ENCODE measurements at regions not wholly inside any gene's neighbourhood (a gene's known extent, or its start where the extent isn't known, plus 50 kb on each side); places are given as distances from the start of the nearest gene placed in this dataset.

DNA sequence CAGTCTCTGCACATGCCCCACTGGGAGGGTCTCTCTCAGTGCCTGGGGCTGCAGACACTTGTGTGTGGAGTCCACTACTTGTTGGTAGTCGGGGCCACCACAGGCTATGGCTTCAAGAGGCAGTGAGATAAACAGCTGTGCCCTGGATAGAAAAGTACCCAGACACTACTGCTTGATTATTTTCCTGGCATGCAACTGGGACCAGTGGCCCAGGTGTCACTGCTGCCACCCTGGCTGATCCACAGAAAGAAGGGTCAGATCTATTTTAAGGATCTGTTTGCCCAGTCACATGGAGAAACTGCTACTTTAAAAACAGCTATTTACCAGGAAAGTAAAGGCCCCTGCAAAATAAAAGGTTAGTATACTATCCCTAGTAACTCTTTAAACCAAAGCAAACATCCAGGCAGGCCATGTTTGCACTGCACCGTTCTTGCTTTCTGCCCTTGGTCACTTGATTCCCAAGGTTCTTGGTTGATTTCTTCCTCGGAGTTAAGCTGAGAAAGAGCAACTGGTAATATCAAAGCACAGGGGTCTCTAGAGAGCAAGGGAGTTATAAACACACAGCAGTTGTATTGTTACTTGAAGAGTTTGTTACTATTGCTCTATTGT, 99.9 kb downstream of the GLUL start (continued):
- TF ChIP-seq ZNF354B (CRISPR knock-in tag; IDR thresholded peaks at IDR 0.05) (no peak), ZFX (CRISPR knock-in tag; IDR thresholded peaks at IDR 0.05; ENCODE audit: low read depth) (peak; percentile 36; the same call in 1 of the 2 replicates)

- Histone ChIP-seq H3K4me2 (ENCODE audit: low read depth, low read length) (peak overlapping the region; percentile 55), H3K27ac (ENCODE audit: extremely low read length, insufficient read depth, low read length) (peak overlapping the region; percentile 97), H3K4me1 (ENCODE audit: insufficient read depth, low read length) (peaks cover 87% of the 10 kb centered on the region), H3K27me3 (ENCODE audit: control insufficient read depth in 1 of 2, insufficient read depth in 2 of 2, low read length in 2 of 2) (no peaks in the 10 kb centered on the region), H4K20me1 (ENCODE audit: insufficient read depth, low read length) (no peaks in the 10 kb centered on the region), H2AFZ (ENCODE audit: low read length) (no peak overlapping the region), H3K9me3 (ENCODE audit: low read length) (no peaks in the 10 kb centered on the region), H3K9ac (ENCODE audit: insufficient read depth, low read depth, low read length) (peak overlapping the region; percentile 84), H3K4me3 (replicated peaks in 1 of 3; ENCODE audit: insufficient read depth in 1 of 3, low read depth in 2 of 3, low read length in 3 of 3) (peak overlapping the region in 1 of 3 experiments; percentile 11; a peak in 1 of 6 replicates), H3K36me3 (replicated peaks in 1 of 2; ENCODE audit: control insufficient read depth in 1 of 2, insufficient read depth in 2 of 2, low read length in 2 of 2) (no peaks in the 10 kb centered on the region), H3K79me2 (ENCODE audit: insufficient read depth, low read length) (no peaks in the 10 kb centered on the region)
- ChIA-PET POLR2A (interaction anchor here (0.8 to 9.3 kb wide), 18 partner anchors 9 to 145 kb away, joined by 3 to 260 read pairs (median 7); partner anchors contain the start of gene GLUL), CTCF (ENCODE audit: low intra/inter-chr PET ratio, low total read pairs) (no interaction called here)
- 64% methylated on average over 4 of the region's 4 CpGs for WGBS (ENCODE audit: low lambda C conversion rate)
- peak; percentile 97 for FAIRE-seq
- ATAC-seq: peak; percentile 85
- intact Hi-C loops (cut with micrococcal nuclease; ENCODE audit: unreplicated experiment) (loop anchor here (1.0 to 5.0 kb wide), 3 partner anchors 14 to 102 kb away; partner anchors contain the start of gene GLUL), in situ Hi-C loops (cut with HindIII; ENCODE audit: extremely low pct_ligation_motif_present, low pct_unique_long_range_greater_than_20kb) (no loop called here)
- peak; percentile 93 for DNase-seq (ENCODE audit: low spot score)
- no TSS peak for BruUV-seq (replicated peaks)
- TF ChIP-seq BRF2 (CRISPR knock-in tag; IDR thresholded peaks at IDR 0.05) (no peak), ARID2 (CRISPR knock-in tag; IDR thresholded peaks at IDR 0.05; ENCODE audit: borderline replicate concordance) (no peak), THAP7 (CRISPR knock-in tag; IDR thresholded peaks at IDR 0.05) (no peak), SMARCE1 (IDR thresholded peaks at IDR 0.05; ENCODE audit: borderline replicate concordance) (no peak), ZNF605 (CRISPR knock-in tag; IDR thresholded peaks at IDR 0.05) (peak; percentile 55; the same call in 1 of the 2 replicates), HDAC2 (CRISPR knock-in tag; IDR thresholded peaks at IDR 0.05) (peak; percentile 87), ZNF335 (CRISPR knock-in tag; IDR thresholded peaks at IDR 0.05) (peak; percentile 30; the same call in 1 of the 2 replicates), POLR2A (IDR thresholded peaks at IDR 0.05; ENCODE audit: insufficient read depth in 1 of 2, low read depth in 2 of 2, low read length in 2 of 2) (no peak; a peak in 1 of 4 replicates), HMG20A (CRISPR knock-in tag; IDR thresholded peaks at IDR 0.05; ENCODE audit: borderline replicate concordance) (peak; percentile 80; the same call in 1 of the 2 replicates), TSC22D2 (CRISPR knock-in tag; IDR thresholded peaks at IDR 0.05; ENCODE audit: borderline replicate concordance) (no peak), CHD4 (IDR thresholded peaks at IDR 0.05; ENCODE audit: borderline replicate concordance, low read length) (no peak; the same call in 1 of the 2 replicates), ARNT (IDR thresholded peaks at IDR 0.05) (no peak), NFAT5 (CRISPR knock-in tag; IDR thresholded peaks at IDR 0.05) (no peak)
Measured at GRCh38 chr1:182288749-182289604, 102.6 kb downstream of the GLUL start.
